GM12865 (cell line): ENCODE measurements at regions not wholly inside any gene's neighbourhood (a gene's known extent, or its start where the extent isn't known, plus 50 kb on each side); places are given as distances from the start of the nearest gene placed in this dataset.

Source experiments
- DNase-seq: peaks from one replicate; pipeline ENCODE4 v3.0.0; 2010; ENCODE audit warnings: low read depth
- H3K4me3 ChIP-seq: 2 replicates; pipeline ENCODE4 v1.5.1; 2011; ENCODE audit warnings: mild to moderate bottlenecking, low read depth, low read length, control low read depth
- TF ChIP-seq, protein P1 (sequence below): IDR thresholded peaks from 2 replicates; pipeline ENCODE4 v1.5.1; 2011; ENCODE audit warnings: low read length, control low read depth, low read depth, inconsistent platforms; ENCODE audit not compliant: insufficient read depth; ENCODE audit errors: missing control alignments

DNA sequence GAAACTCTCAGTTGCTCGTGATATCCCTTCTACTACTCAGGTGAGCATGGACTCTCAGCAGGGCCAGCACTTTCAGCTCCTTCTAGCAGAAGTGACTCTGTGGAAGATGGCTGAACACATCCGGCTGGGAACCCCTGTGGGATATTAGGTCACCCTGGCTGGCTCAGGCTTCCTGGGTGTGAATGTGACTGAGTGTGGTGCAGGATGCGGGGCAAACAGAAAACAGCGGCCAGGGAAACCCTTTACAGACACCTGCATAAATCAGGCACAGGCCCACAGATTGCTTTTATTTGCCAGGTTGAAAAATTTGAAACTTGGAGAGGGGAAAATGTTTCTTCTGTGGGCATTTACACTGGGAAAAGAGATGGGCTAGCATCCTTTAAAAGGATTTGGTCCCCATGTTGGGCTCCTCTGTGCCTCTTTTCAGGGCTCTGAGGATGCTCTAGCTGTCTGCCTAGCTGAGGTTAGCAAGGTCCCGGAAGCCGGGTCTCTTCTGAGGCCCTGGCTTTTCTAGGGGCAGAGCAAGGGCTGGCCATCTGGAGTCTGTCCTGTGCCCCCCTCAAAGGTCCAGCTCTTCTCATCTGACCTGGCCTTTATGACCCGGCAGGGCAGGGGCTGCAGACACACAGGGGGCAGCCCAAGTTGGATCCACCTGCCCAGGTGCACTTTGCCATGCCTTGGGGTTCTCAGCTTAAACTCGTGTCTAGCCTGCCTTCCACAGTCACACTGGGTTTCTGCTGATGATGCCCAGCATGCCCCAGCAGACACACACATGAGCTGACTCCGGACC lies 243.0 kb downstream of the SIPA1L2 start:
- no peak for DNase-seq
- H3K4me3 ChIP-seq, result no peak overlapping the region
- TF ChIP-seq, protein P1, sequence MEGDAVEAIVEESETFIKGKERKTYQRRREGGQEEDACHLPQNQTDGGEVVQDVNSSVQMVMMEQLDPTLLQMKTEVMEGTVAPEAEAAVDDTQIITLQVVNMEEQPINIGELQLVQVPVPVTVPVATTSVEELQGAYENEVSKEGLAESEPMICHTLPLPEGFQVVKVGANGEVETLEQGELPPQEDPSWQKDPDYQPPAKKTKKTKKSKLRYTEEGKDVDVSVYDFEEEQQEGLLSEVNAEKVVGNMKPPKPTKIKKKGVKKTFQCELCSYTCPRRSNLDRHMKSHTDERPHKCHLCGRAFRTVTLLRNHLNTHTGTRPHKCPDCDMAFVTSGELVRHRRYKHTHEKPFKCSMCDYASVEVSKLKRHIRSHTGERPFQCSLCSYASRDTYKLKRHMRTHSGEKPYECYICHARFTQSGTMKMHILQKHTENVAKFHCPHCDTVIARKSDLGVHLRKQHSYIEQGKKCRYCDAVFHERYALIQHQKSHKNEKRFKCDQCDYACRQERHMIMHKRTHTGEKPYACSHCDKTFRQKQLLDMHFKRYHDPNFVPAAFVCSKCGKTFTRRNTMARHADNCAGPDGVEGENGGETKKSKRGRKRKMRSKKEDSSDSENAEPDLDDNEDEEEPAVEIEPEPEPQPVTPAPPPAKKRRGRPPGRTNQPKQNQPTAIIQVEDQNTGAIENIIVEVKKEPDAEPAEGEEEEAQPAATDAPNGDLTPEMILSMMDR, result no peak

DNA sequence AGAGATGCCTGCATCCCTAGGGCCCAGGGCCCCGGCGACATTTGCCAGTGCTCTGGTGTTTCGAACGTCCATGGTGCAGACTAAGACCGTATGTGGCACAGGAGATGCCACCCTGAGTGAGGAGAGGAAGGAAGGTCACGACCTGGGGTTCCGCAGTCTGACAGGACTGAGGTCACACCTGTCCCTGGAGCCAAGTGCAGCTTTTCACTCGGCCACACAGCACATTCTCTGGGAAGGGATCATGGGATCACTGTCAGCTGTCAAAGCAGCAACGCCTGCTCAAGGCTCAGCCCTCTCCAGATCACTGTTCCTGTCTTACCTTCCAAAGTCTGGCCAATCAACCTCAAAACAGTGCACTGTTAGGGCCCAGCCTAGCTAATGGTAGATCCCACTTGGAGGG lies 243.6 kb downstream of the SIPA1L2 start:
- no peak for DNase-seq
- H3K4me3 ChIP-seq, result no peak overlapping the region
- TF ChIP-seq, protein P1, result no peak

DNA sequence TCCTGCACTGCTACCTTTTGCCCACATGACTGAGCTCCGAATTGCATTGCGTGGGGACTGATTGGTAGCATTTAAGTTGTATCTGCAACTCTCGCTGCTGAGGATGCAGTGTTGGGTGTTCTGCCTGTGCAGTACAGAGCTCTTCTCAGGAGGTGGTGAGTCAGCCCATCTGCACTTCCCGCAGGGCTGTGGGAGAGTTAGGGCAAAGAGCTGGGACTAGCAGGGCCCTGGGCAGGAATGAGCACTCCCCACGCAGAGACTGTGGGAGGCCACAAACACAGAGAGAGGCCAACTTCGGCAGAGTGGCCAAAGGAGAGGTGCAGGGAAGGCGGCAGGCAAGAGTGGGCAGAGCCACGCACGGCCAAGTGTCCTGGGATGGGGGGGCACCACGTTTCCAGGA lies 244.7 kb downstream of the SIPA1L2 start:
- TF ChIP-seq, protein P1, result no peak
- no peak overlapping the region for H3K4me3 ChIP-seq
- DNase-seq, result no peak

DNA sequence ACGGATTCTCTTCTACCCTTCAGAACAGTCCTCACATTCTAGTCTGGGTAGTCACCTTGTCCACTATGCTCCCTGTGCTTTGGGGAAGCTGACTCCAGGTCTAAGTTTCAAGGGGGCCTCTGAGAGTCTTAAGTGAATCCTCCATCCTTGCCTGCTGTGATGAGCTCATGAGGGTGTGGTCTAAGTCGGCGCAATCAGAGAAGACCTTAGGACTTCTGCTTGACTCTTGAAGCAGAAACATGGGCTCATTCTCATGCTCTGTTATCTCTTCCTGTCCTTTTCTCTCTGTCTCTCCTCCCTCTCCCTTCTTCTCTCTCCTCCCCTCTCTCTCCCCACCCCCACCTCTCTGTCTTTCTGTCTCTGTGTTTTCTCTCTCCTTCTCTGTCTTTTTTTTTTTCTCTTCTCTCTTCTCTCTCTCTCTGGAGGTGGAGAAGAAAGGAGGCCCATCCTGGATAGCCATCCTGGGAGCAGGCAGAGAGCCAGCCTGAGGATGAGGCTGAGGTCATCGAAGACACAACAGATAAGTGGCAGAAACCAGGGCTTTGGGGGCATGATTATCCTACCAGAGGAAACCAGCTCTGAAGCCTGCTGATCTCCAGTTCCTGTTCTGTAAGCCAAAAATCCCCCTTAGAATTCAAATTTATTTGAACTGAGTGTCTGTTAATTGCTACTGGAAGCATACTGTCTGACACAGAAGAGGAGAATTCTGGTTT lies 245.6 kb downstream of the SIPA1L2 start:
- no peak overlapping the region for H3K4me3 ChIP-seq
- TF ChIP-seq, protein P1, result no peak
- DNase-seq, result no peak

DNA sequence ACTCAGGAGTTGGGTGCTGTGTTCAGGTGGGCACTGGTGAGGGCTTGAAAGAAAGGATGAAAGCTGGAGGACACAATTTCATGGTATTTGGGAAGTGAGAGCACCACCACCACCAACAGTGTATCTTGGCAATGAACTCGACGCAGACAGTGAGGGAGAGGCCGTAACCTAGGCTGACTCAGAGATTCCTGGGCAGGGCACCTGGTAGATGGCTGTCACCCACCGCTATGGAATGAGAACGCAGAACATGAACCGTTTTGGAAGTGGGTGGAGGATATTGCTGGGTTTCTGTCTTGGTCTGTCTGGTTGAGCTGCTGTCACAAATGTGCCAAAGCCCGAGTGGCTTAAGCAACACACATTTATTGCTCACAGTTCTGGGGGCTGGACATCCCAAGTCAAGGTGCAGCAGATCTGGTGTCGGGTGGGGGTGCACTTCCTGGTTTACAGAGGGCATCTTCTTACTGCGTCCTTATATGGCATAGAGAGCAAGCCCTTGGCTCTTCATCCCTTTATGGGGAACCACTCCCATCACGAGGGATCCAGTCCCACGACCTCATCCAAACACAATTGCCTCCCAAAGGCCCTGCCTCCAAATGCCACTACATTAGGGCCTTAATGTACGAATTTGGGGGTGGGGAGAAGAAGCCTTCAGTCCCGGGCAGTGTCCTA lies 246.3 kb downstream of the SIPA1L2 start:
- DNase-seq, result no peak
- TF ChIP-seq, protein P1, result no peak
- no peak overlapping the region for H3K4me3 ChIP-seq

DNA sequence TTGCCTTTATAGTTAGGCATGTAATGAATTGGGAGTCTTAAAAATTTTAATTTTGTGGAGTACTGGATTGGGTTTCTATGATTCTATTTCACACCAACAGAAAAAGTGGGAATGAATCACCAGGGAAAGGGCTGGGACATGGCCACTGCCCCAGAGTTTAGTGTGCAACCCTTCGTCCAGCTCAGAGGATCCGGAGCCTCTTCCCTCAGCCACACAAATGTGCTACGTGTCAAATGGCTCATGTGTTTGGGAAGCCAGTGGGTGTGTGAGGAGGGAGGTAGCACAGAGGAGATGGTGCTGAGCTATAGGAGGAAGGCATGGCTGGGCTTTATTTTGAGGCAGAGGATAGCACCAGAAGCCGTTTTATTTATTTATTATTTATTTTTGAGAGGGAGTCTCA lies 247.3 kb downstream of the SIPA1L2 start:
- DNase-seq, result no peak
- H3K4me3 ChIP-seq, result no peak overlapping the region
- TF ChIP-seq, protein P1, result no peak
